Activated T-helper 2 cell treated with anti-CD3 and anti-CD28 coated beads, Interferon-gamma antibody, Interleukin-2, Interleukin-4, amounts not matched to agents 10 μg/mL and 5 μg/mL and 100 μg/mL, durations not matched to agents 14 hours and 24 hours and 36 hours (primary cell): ENCODE measurements at regions not wholly inside any gene's neighbourhood (a gene's known extent, or its start where the extent isn't known, plus 50 kb on each side); places are given as distances from the start of the nearest gene placed in this dataset.
"Not testable (repeated sequence)": the region's sequence is repeated elsewhere in the genome, so short reads cannot be mapped to it uniquely, and the experiment has no call there.

Experiments used
- DNase-seq: peaks from one replicate; pipeline ENCODE4 v3.0.0; 2021; ENCODE audit warnings: low spot score
- H3K27ac Mint-ChIP-seq: one replicate; pipeline ENCODE4 v1.8.0; 2021; ENCODE audit warnings: mixed read lengths
- H3K27me3 Mint-ChIP-seq: one replicate; pipeline ENCODE4 v1.8.0; 2021; ENCODE audit warnings: low read depth, mixed read lengths
- H3K36me3 Mint-ChIP-seq: one replicate; pipeline ENCODE4 v1.8.0; 2021; ENCODE audit warnings: low read depth, mixed read lengths
- H3K4me1 Mint-ChIP-seq: one replicate; pipeline ENCODE4 v1.8.0; 2021; ENCODE audit warnings: low read depth, mixed read lengths
- H3K4me3 Mint-ChIP-seq: one replicate; pipeline ENCODE4 v1.8.0; 2021; ENCODE audit warnings: low read depth, mild to moderate bottlenecking, moderate library complexity, mixed read lengths
- H3K9me3 Mint-ChIP-seq: one replicate; pipeline ENCODE4 v1.8.0; 2021; ENCODE audit warnings: mixed read lengths
- intact Hi-C: fragments of 100-400 bp; cut with micrococcal nuclease; formaldehyde crosslinking; loops from one replicate; pipeline ENCODE4 v1.15.1; 2023

DNA sequence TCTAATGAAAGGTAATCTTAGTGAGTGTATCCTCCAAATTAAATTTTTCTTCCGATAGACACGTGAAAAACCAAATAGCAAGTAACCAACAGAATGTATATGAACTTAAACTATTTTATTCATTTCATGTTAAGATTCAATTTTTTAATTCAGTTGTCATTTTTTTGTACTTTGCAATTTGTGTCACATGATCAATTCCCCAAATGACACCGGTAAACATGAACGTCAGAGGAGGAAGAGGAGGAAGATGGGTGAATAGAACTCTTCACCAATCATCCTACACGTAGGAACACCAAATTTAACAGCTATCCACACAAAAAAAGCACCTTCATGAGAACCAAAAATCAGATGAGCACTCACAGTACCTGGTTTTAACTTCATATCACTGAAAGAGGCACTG, 401.4 kb upstream of the MIR17HG start:
- H3K9me3 Mint-ChIP-seq, H3K36me3 Mint-ChIP-seq, H3K4me3 Mint-ChIP-seq, H3K4me1 Mint-ChIP-seq, DNase-seq, intact Hi-C loops, H3K27me3 Mint-ChIP-seq, H3K27ac Mint-ChIP-seq: not testable (repeated sequence)

DNA sequence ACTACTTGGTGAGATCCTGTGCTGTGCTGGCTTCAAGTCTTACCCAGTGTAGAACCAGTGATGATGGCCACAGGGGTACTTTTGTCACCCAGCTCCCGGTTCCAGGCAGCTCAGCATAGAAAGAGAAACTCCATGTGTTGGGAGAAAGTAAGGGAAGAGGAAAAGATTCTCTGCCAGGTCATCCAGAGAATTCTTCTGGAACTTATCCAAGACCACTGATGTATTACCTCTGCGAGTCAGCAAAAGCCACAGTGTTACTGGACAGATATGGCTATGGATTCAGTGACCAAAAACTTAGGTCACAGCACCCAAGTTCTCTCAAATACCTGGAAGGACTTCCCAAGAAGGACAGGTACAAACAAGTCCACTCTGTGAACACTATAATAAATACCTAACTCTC, 399.5 kb upstream of the MIR17HG start:
- H3K4me1 Mint-ChIP-seq, result no peaks in the 10 kb centered on the region
- H3K27ac Mint-ChIP-seq, result no peak overlapping the region
- DNase-seq, result no peak
- H3K27me3 Mint-ChIP-seq, result no peaks in the 10 kb centered on the region
- intact Hi-C loops, result no loop called here
- H3K4me3 Mint-ChIP-seq, result no peak overlapping the region
- no peaks in the 10 kb centered on the region for H3K9me3 Mint-ChIP-seq
- H3K36me3 Mint-ChIP-seq, result no peaks in the 10 kb centered on the region

DNA sequence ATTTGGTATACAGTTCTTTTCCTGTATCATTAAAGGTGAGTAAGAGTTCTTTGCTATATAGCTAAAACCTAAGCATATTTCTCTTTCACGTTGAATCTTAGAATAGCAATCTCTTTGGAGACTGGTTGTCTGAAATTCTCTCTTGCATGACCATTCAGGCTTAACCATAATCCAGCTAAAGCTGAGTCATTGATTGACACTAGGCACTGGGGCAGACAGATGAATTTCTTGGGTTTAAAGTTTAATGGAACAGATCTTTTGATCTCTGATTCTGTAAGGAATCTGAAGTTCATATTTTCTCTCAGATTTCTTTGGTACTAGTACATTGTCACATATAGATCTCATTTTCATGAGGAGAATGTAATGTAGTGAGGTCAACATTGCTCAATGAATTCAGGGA, 397.3 kb upstream of the MIR17HG start:
- H3K9me3 Mint-ChIP-seq, result no peaks in the 10 kb centered on the region
- no peaks in the 10 kb centered on the region for H3K36me3 Mint-ChIP-seq
- H3K27ac Mint-ChIP-seq, result no peak overlapping the region

DNA sequence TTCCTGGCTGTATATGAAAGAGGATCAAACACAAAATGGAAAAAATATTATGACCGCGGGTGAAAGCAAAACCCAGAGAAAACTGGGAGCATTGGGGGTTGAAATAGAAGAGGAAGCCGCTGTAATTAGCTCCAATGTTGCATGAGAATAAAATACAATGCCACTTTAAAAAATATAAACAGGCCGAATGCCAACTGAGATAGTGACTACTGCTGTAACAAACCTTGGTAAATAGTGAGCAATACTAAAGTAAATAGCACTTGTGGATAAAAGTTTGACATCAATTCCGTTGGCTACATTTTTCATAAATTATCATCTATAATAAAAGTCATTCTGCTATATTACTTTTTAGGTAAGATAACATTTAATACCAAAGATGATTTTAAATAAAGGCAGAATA, 395.8 kb upstream of the MIR17HG start:
- intact Hi-C loops, result no loop called here
- H3K9me3 Mint-ChIP-seq, result no peaks in the 10 kb centered on the region
- DNase-seq, result no peak
- H3K4me1 Mint-ChIP-seq, result no peaks in the 10 kb centered on the region
- no peaks in the 10 kb centered on the region for H3K36me3 Mint-ChIP-seq
- no peak overlapping the region for H3K27ac Mint-ChIP-seq
- no peak overlapping the region for H3K4me3 Mint-ChIP-seq
- no peaks in the 10 kb centered on the region for H3K27me3 Mint-ChIP-seq

More for the DNA sequence above, 397.3 kb upstream of the MIR17HG start:
- DNase-seq, result no peak
- Mint-ChIP-seq H3K27me3 (no peaks in the 10 kb centered on the region), H3K4me1 (no peaks in the 10 kb centered on the region), H3K4me3 (no peak overlapping the region)
- intact Hi-C loops, result no loop called here

DNA sequence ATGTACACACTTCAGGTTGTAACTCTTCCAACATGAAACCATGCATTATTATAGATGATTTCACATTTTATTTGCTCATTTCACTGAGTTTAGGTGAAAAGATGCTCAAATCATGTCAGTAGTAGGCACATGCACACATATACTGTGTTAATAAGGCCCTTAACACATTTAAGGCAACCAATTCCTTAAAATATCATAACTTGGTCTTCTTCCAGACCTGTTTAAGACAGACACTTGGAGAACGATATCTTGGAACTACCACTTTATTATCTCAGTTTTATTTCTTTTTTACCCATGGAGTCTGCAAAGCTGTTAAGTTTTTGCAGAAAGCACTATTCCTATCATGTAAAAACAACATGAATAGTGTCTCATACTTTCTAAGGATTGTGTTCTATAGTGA, 395.2 kb upstream of the MIR17HG start:
- no peaks in the 10 kb centered on the region for H3K27me3 Mint-ChIP-seq
- H3K9me3 Mint-ChIP-seq, result no peaks in the 10 kb centered on the region
- no peaks in the 10 kb centered on the region for H3K4me1 Mint-ChIP-seq
- intact Hi-C loops, result no loop called here
- H3K36me3 Mint-ChIP-seq, result no peaks in the 10 kb centered on the region
- H3K4me3 Mint-ChIP-seq, result no peak overlapping the region
- DNase-seq, result no peak
- no peak overlapping the region for H3K27ac Mint-ChIP-seq

DNA sequence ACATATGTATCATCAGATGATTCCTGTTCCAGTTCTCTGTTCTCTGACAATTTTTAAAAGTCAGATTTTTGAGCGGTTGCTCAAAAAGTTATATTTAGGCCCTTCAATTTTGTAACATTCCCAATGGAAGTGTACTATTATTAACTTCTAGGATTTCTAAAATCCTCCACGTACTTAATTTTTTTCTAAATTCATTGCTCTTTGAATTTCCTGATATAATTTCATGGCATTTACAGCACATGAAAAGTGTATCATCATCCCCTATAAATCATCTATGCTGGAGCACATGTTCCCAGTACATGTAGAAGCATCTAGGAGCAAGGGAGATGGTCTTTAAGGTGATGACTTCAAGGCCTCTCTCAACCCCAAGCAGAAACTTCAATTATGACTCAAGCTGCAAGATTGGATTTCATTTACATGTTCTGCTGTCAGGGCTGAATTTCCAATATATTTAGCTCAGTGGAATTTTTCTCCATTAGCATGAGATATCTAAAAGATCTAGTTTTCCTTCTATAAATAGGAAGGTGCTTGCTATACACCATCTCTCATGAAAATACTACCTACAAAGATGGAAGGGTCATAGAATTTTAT, 392.8 kb upstream of the MIR17HG start:
- H3K36me3 Mint-ChIP-seq, result no peaks in the 10 kb centered on the region
- H3K27me3 Mint-ChIP-seq, result no peaks in the 10 kb centered on the region
- H3K4me3 Mint-ChIP-seq, result no peak overlapping the region
- intact Hi-C loops, result no loop called here
- no peak overlapping the region for H3K27ac Mint-ChIP-seq
- H3K9me3 Mint-ChIP-seq, result no peaks in the 10 kb centered on the region
- no peaks in the 10 kb centered on the region for H3K4me1 Mint-ChIP-seq
- DNase-seq, result no peak

- Mint-ChIP-seq H3K27me3 (no peaks in the 10 kb centered on the region), H3K4me3 (no peak overlapping the region), H3K36me3 (no peaks in the 10 kb centered on the region), H3K9me3 (no peaks in the 10 kb centered on the region), H3K4me1 (no peaks in the 10 kb centered on the region), H3K27ac (no peak overlapping the region)
- DNase-seq, result no peak
- intact Hi-C loops, result no loop called here
These were observed 391.5 kb upstream of the MIR17HG start for GRCh38 chr13:90956031-90956430.

DNA sequence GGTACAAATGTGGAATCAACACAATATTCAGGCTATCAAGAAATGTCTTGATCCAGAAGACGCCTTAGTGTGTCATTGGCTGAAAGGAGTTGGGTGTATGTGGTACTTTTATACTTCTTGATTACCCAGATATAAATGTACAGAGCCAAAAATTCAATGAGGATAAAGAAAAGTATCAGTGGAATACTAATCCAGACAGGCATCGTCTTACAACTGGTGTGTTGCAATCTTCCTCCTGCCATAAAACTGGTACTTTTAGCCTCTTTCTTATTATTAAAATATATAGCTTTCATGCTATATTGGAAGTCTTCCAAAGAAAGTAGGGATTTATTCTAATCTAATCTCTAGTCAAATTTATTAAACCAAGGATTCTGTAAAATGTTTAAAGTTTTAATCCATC, 388.6 kb upstream of the MIR17HG start:
- H3K27me3 Mint-ChIP-seq, result no peaks in the 10 kb centered on the region
- no peaks in the 10 kb centered on the region for H3K9me3 Mint-ChIP-seq
- H3K4me1 Mint-ChIP-seq, result no peaks in the 10 kb centered on the region
- no peak for DNase-seq
- no peak overlapping the region for H3K27ac Mint-ChIP-seq
- no peak overlapping the region for H3K4me3 Mint-ChIP-seq
- intact Hi-C loops, result no loop called here
- no peaks in the 10 kb centered on the region for H3K36me3 Mint-ChIP-seq

DNA sequence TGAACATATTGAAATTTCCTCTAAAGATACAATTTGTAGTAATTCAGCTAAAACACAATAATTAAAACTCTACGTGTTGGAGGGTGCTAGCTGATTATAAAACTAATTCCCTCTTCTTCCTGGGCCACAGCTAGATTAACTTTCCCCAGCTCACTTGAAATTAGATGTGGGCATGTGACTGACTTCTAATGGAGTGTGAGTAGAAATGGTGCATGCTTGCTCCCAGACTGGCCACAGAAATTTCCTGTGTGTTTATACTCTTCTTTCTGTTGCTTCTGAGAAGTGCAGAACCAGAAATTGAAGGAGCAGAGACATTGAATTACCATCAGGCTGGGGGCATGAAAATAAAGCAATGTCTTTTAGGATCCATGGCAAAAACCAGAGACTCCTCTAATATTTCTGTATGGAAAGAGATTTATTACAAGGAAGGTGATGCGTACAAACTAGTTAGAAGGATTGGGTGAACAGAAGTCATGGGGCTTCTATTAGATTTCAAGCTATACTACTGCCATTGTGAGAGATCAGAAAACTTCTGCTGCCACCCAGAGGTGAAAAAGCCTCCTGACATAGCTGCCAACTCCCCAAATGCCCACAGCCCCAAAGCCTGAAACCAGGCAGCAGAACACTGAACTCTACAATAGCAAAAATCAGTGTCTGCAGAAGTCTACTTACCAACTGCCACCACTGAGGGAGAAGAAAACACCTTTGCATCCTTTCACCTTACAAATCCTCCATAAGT, 379.2 kb upstream of the MIR17HG start:
- H3K36me3 Mint-ChIP-seq, result no peaks in the 10 kb centered on the region

GRCh38 chr13:90974249-90974975, 373.1 kb upstream of the MIR17HG start:
- no peaks in the 10 kb centered on the region for H3K27me3 Mint-ChIP-seq
- intact Hi-C loops, result no loop called here
- H3K27ac Mint-ChIP-seq, result no peak overlapping the region

More for the DNA sequence above, 379.2 kb upstream of the MIR17HG start:
- H3K4me3 Mint-ChIP-seq, result no peak overlapping the region
- no peaks in the 10 kb centered on the region for H3K27me3 Mint-ChIP-seq
- intact Hi-C loops, result no loop called here
- no peak overlapping the region for H3K27ac Mint-ChIP-seq
- no peaks in the 10 kb centered on the region for H3K9me3 Mint-ChIP-seq
- no peak for DNase-seq
- no peaks in the 10 kb centered on the region for H3K4me1 Mint-ChIP-seq

GRCh38 chr13:90979059-90979458, 368.4 kb upstream of the MIR17HG start:
- H3K27ac Mint-ChIP-seq, result no peak overlapping the region
- no peaks in the 10 kb centered on the region for H3K36me3 Mint-ChIP-seq
- intact Hi-C loops, result no loop called here
- no peak overlapping the region for H3K4me3 Mint-ChIP-seq
- H3K27me3 Mint-ChIP-seq, result no peaks in the 10 kb centered on the region
- H3K4me1 Mint-ChIP-seq, result no peaks in the 10 kb centered on the region
- DNase-seq, result no peak
- no peaks in the 10 kb centered on the region for H3K9me3 Mint-ChIP-seq

More at GRCh38 chr13:90974249-90974975, 373.1 kb upstream of the MIR17HG start:
- no peak for DNase-seq
- H3K4me1 Mint-ChIP-seq, result no peaks in the 10 kb centered on the region
- H3K9me3 Mint-ChIP-seq, result no peaks in the 10 kb centered on the region
- no peaks in the 10 kb centered on the region for H3K36me3 Mint-ChIP-seq
- no peak overlapping the region for H3K4me3 Mint-ChIP-seq

- Mint-ChIP-seq H3K4me1 (no peaks in the 10 kb centered on the region), H3K27ac (no peak overlapping the region), H3K36me3 (no peaks in the 10 kb centered on the region), H3K27me3 (no peaks in the 10 kb centered on the region), H3K4me3 (no peak overlapping the region), H3K9me3 (no peaks in the 10 kb centered on the region)
- intact Hi-C loops, result loop anchor here (10.0 kb wide), 1 partner anchor 60 kb away; no protein-coding TSS in a partner anchor
- no peak for DNase-seq
These were observed 362.7 kb upstream of the MIR17HG start for GRCh38 chr13:90984756-90985155.

DNA sequence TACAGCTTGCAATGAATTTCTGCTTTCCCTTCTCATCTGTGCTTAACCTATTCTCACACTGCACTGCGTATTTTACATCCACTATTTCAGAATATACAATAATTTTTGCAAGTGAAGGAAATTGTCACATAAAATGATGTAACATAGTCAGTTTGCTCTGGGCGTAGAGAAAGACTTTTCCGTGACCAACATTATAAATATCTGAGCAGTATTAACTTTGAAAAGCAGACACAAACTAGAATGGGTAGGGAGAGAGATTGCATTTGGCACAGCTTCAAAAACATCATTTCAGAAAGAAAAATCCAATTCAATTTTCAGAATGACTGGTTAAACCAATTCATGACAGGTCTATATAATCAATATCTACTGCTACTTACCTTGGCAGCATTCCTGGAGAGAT, 352.5 kb upstream of the MIR17HG start:
- H3K27me3 Mint-ChIP-seq, result no peaks in the 10 kb centered on the region
- intact Hi-C loops, result no loop called here
- no peaks in the 10 kb centered on the region for H3K4me1 Mint-ChIP-seq

More for the DNA sequence above, 352.5 kb upstream of the MIR17HG start:
- no peak for DNase-seq
- Mint-ChIP-seq H3K9me3 (no peaks in the 10 kb centered on the region), H3K27ac (no peak overlapping the region), H3K4me3 (no peak overlapping the region), H3K36me3 (no peaks in the 10 kb centered on the region)
